Colonic mucosa (tissue), 4 donors: ENCODE measurements at regions not wholly inside any gene's neighbourhood (a gene's known extent, or its start where the extent isn't known, plus 50 kb on each side); places are given as distances from the start of the nearest gene placed in this dataset.
"Not testable (repeated sequence)": the region's sequence is repeated elsewhere in the genome, so short reads cannot be mapped to it uniquely, and the experiment has no call there.

ENCODE experiments used
- DNase-seq: peaks from one replicate; pipeline ENCODE4 v3.0.0-alpha.2; 2020
- H3K27ac ChIP-seq: fragments of 200-600 bp; one replicate; pipeline ENCODE4 v1.8.0; 2021
- H3K27me3 ChIP-seq: fragments of 200-600 bp; one replicate; pipeline ENCODE4 v1.8.0; 2021
- H3K36me3 ChIP-seq: fragments of 200-600 bp; one replicate; pipeline ENCODE4 v1.8.0; 2021
- H3K4me1 ChIP-seq: fragments of 200-600 bp; one replicate; pipeline ENCODE4 v1.8.0; 2021; ENCODE audit warnings: mild to moderate bottlenecking
- H3K4me3 ChIP-seq: fragments of 200-600 bp; one replicate; pipeline ENCODE4 v1.8.0; 2021
- H3K9ac ChIP-seq, 2 donors: one replicate each; pipeline ENCODE4 v1.7.0; 2013; ENCODE audit warnings: control low read depth in 2 of 2, low read depth in 2 of 2, low read length in 2 of 2
- H3K9me3 ChIP-seq: fragments of 200-600 bp; one replicate; pipeline ENCODE4 v1.8.0; 2021
- intact Hi-C: fragments of 100-400 bp; cut with DNase I; formaldehyde crosslinking; loops from one replicate; pipeline ENCODE4 v1.14.1; 2022
- TF ChIP-seq, protein P1 (sequence below): fragments of 200-600 bp; IDR thresholded peaks from one replicate; pipeline ENCODE4 v1.8.0; 2022; ENCODE audit warnings: antibody characterized with exemption, mild to moderate bottlenecking
- donor health status: healthy.
- donor health status: DM: no; HTN: no; CAD: no.
- donor health status: DM: no; HTN: no; CAD: no.

DNA sequence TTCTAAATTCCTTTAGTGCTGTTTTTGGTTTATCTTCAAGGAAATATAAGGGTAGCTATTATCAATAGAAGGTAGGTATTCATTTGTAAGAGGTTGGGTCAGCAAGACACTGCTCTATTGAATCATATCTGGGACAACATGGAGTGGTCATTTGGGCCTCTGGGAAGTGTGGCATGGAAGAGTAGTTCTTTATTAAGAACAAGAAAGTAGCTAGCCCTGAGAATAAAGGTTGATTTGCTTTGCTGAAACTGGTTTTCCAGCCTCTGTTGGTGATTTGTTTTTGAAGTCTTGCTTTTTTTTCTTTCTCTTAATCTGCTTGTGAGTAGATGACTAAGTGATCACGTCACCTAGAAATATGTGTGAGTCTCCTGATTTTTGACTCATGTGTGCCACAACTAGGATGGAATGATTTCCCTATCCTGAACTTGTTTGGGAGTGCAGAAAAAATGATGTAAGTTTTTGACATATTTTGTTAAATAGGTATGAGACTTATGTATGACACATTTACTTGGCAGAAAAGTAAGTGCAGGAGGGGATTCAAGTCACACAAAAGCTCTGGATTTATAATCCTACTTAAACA, 381.8 kb downstream of the CENPW start:
- TF ChIP-seq, protein P1, sequence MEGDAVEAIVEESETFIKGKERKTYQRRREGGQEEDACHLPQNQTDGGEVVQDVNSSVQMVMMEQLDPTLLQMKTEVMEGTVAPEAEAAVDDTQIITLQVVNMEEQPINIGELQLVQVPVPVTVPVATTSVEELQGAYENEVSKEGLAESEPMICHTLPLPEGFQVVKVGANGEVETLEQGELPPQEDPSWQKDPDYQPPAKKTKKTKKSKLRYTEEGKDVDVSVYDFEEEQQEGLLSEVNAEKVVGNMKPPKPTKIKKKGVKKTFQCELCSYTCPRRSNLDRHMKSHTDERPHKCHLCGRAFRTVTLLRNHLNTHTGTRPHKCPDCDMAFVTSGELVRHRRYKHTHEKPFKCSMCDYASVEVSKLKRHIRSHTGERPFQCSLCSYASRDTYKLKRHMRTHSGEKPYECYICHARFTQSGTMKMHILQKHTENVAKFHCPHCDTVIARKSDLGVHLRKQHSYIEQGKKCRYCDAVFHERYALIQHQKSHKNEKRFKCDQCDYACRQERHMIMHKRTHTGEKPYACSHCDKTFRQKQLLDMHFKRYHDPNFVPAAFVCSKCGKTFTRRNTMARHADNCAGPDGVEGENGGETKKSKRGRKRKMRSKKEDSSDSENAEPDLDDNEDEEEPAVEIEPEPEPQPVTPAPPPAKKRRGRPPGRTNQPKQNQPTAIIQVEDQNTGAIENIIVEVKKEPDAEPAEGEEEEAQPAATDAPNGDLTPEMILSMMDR, result no peak
- Histone ChIP-seq H3K9me3 (no peaks in the 10 kb centered on the region), H3K9ac (no peak overlapping the region), H3K36me3 (no peaks in the 10 kb centered on the region), H3K4me1 (no peaks in the 10 kb centered on the region), H3K27me3 (no peaks in the 10 kb centered on the region), H3K4me3 (no peak overlapping the region), H3K27ac (no peak overlapping the region)
- DNase-seq, result no peak
- intact Hi-C loops, result no loop called here

GRCh38 chr6:126722411-126722810, 382.5 kb downstream of the CENPW start:
- H3K4me1 ChIP-seq, result no peaks in the 10 kb centered on the region
- H3K9me3 ChIP-seq, result no peaks in the 10 kb centered on the region
- no peak overlapping the region for H3K27ac ChIP-seq
- no peak overlapping the region for H3K4me3 ChIP-seq
- no peak for DNase-seq
- intact Hi-C loops, result no loop called here
- TF ChIP-seq, protein P1, result no peak
- no peaks in the 10 kb centered on the region for H3K36me3 ChIP-seq
- no peak overlapping the region for H3K9ac ChIP-seq
- no peaks in the 10 kb centered on the region for H3K27me3 ChIP-seq

GRCh38 chr6:126723541-126724170, 383.7 kb downstream of the CENPW start:
- H3K36me3 ChIP-seq, result no peaks in the 10 kb centered on the region
- H3K9ac ChIP-seq, result no peak overlapping the region
- no peaks in the 10 kb centered on the region for H3K9me3 ChIP-seq
- no peak overlapping the region for H3K4me3 ChIP-seq
- H3K4me1 ChIP-seq, result no peaks in the 10 kb centered on the region
- TF ChIP-seq, protein P1, result no peak
- intact Hi-C loops, result no loop called here
- no peak for DNase-seq
- no peak overlapping the region for H3K27ac ChIP-seq
- H3K27me3 ChIP-seq, result no peaks in the 10 kb centered on the region

DNA sequence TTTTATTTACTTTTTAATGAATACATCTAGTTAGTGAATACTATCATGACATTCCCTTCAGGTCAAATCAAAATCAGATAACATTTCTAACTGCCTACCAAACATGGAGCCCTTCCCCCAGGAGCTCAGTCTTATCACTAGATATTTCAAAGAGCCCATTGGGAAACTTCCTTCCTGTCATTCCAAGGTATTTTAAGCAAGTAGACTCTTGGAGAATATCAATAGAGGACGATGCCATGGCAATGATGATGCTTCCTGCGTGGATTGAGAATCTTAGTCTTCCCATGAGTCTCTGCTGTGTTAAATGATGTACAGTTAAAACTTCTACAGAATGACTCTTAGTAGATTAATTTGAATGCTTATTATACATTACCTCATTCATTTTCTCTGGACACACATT, 384.9 kb downstream of the CENPW start:
- Histone ChIP-seq H3K27ac (no peak overlapping the region), H3K27me3 (no peaks in the 10 kb centered on the region), H3K36me3 (no peaks in the 10 kb centered on the region), H3K4me3 (no peak overlapping the region), H3K9ac (no peak overlapping the region), H3K4me1 (no peaks in the 10 kb centered on the region), H3K9me3 (no peaks in the 10 kb centered on the region)
- intact Hi-C loops, result no loop called here
- TF ChIP-seq, protein P1, result no peak
- no peak for DNase-seq

DNA sequence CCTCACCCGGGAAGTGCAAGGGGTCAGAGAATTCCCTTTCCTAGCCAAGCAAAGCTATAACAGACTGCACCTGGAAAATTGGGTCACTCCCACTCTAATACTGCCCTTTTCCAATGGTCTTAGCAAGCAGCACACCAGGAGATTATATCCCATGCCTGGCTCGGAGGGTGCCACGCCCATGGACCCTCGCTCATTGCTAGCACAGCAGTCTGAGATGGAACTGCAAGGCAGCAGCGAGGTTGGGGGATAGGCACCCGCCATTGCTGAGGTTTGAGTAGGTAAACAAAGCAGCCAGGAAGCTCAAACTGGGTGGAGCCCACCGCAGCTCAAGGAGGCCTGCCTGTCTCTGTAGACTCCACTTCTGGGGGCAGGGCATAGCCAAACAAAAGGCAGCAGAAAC, 386.5 kb downstream of the CENPW start:
- H3K27me3 ChIP-seq, H3K9me3 ChIP-seq, H3K4me1 ChIP-seq, DNase-seq, H3K9ac ChIP-seq, H3K27ac ChIP-seq, H3K4me3 ChIP-seq, intact Hi-C loops, H3K36me3 ChIP-seq: not testable (repeated sequence)

DNA sequence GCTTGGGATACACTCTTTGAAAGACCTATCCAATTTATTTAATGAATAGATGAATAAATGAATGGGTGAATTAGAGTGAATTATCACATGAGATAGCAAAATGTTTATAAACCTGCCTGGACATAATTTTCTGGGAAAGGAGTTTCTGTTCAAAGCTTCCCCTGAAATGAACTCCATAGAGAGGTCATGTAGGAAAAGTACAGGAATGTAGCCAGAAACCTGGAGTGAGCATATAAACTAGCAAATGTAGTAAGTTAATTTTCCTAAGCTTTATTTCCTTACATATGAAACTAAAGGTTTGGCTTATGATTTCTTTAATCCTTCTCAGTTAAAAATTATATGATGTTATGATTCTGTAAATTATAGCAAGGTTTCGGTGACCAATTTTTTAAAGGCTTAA, 380.3 kb upstream of the RSPO3 start:
- no peak overlapping the region for H3K9ac ChIP-seq
- no peak overlapping the region for H3K4me3 ChIP-seq
- no peak for DNase-seq
- TF ChIP-seq, protein P1, result no peak
- H3K36me3 ChIP-seq, result no peaks in the 10 kb centered on the region
- H3K9me3 ChIP-seq, result no peaks in the 10 kb centered on the region
- intact Hi-C loops, result no loop called here
- H3K27me3 ChIP-seq, result no peaks in the 10 kb centered on the region
- H3K4me1 ChIP-seq, result no peaks in the 10 kb centered on the region
- no peak overlapping the region for H3K27ac ChIP-seq
